ENCODE measurements at regions not wholly inside any gene's neighbourhood (a gene's known extent, or its start where the extent isn't known, plus 50 kb on each side); places are given as distances from the start of the nearest gene placed in this dataset.

GRCh38 chr4:32172761-32173160 lies 1452.6 kb downstream of the PCDH7 start:
- Histone ChIP-seq H2AK5ac (ENCODE audit: low read length, severe bottlenecking) (no peak overlapping the region), H3K4me1 (ENCODE audit: control insufficient read depth, insufficient read depth, low read depth, low read length) (no peaks in the 10 kb centered on the region), H4K91ac (ENCODE audit: low read length) (no peak overlapping the region), H3K23ac (ENCODE audit: low read length in 2 of 2) (no peak overlapping the region), H2BK120ac (ENCODE audit: low read depth, low read length) (no peak overlapping the region), H3K4me3 (ENCODE audit: insufficient read depth in 1 of 2, low read depth in 1 of 2, low read length in 2 of 2) (no peak overlapping the region), H2AFZ (ENCODE audit: low read depth, low read length) (no peak overlapping the region), H3K14ac (ENCODE audit: low read length in 2 of 2) (no peak overlapping the region), H2BK12ac (ENCODE audit: low read length in 2 of 2) (no peak overlapping the region), H4K8ac (ENCODE audit: low read length) (no peak overlapping the region), H3K27ac (ENCODE audit: low read length, poor library complexity, severe bottlenecking) (no peak overlapping the region), H3K9ac (ENCODE audit: low read length) (no peak overlapping the region), H3K4ac (ENCODE audit: low read depth in 1 of 2, low read length in 2 of 2) (no peak overlapping the region), H2BK5ac (ENCODE audit: low read depth, low read length, poor library complexity, severe bottlenecking) (no peak overlapping the region), H3K4me2 (ENCODE audit: low read length, poor library complexity, severe bottlenecking) (no peak overlapping the region), H3K9me3 (ENCODE audit: control insufficient read depth, low read length) (peaks cover 4% of the 10 kb centered on the region), H3K27me3 (ENCODE audit: control insufficient read depth in 1 of 2, insufficient read depth in 1 of 2, low read length in 2 of 2) (no peaks in the 10 kb centered on the region), H3K18ac (ENCODE audit: low read depth in 1 of 2, low read length in 2 of 2) (no peak overlapping the region), H3K79me1 (replicated peaks; ENCODE audit: low read length, poor library complexity, severe bottlenecking) (no peaks in the 10 kb centered on the region), H3K36me3 (ENCODE audit: control insufficient read depth in 1 of 2, insufficient read depth in 2 of 2, low read depth in 1 of 2, low read length in 2 of 2) (no peaks in the 10 kb centered on the region), H2BK15ac (ENCODE audit: low read depth, poor library complexity, severe bottlenecking) (no peak overlapping the region)
- DNase-seq, result no peak
- 90% methylated on average over 1 of the region's 1 CpG for WGBS

- Histone ChIP-seq H2BK120ac (ENCODE audit: low read depth, low read length) (no peak overlapping the region), H2BK12ac (ENCODE audit: low read length in 2 of 2) (no peak overlapping the region), H3K4me1 (ENCODE audit: control insufficient read depth, insufficient read depth, low read depth, low read length) (no peaks in the 10 kb centered on the region), H3K27ac (ENCODE audit: low read length, poor library complexity, severe bottlenecking) (no peak overlapping the region), H3K9ac (ENCODE audit: low read length) (no peak overlapping the region), H3K36me3 (ENCODE audit: control insufficient read depth in 1 of 2, insufficient read depth in 2 of 2, low read depth in 1 of 2, low read length in 2 of 2) (no peaks in the 10 kb centered on the region), H2AK5ac (ENCODE audit: low read length, severe bottlenecking) (no peak overlapping the region), H2AFZ (ENCODE audit: low read depth, low read length) (no peak overlapping the region), H3K23ac (ENCODE audit: low read length in 2 of 2) (no peak overlapping the region), H2BK5ac (ENCODE audit: low read depth, low read length, poor library complexity, severe bottlenecking) (no peak overlapping the region), H3K4me2 (ENCODE audit: low read length, poor library complexity, severe bottlenecking) (no peak overlapping the region), H3K27me3 (ENCODE audit: control insufficient read depth in 1 of 2, insufficient read depth in 1 of 2, low read length in 2 of 2) (no peaks in the 10 kb centered on the region), H3K79me1 (replicated peaks; ENCODE audit: low read length, poor library complexity, severe bottlenecking) (no peaks in the 10 kb centered on the region), H3K4ac (ENCODE audit: low read depth in 1 of 2, low read length in 2 of 2) (no peak overlapping the region), H3K9me3 (ENCODE audit: control insufficient read depth, low read length) (peaks cover 6% of the 10 kb centered on the region), H4K8ac (ENCODE audit: low read length) (no peak overlapping the region), H3K14ac (ENCODE audit: low read length in 2 of 2) (no peak overlapping the region), H3K18ac (ENCODE audit: low read depth in 1 of 2, low read length in 2 of 2) (no peak overlapping the region), H2BK15ac (ENCODE audit: low read depth, poor library complexity, severe bottlenecking) (no peak overlapping the region), H3K4me3 (ENCODE audit: insufficient read depth in 1 of 2, low read depth in 1 of 2, low read length in 2 of 2) (no peak overlapping the region), H4K91ac (ENCODE audit: low read length) (no peak overlapping the region)
- DNase-seq, result no peak
Observed at GRCh38 chr4:32180086-32180485, 1459.9 kb downstream of the PCDH7 start.

- Histone ChIP-seq H3K9me3 (ENCODE audit: control insufficient read depth, low read length) (no peaks in the 10 kb centered on the region), H2BK120ac (ENCODE audit: low read depth, low read length) (no peak overlapping the region), H3K79me1 (replicated peaks; ENCODE audit: low read length, poor library complexity, severe bottlenecking) (no peaks in the 10 kb centered on the region), H4K8ac (ENCODE audit: low read length) (no peak overlapping the region), H3K27ac (ENCODE audit: low read length, poor library complexity, severe bottlenecking) (no peak overlapping the region), H2AFZ (ENCODE audit: low read depth, low read length) (no peak overlapping the region), H3K4me1 (ENCODE audit: control insufficient read depth, insufficient read depth, low read depth, low read length) (no peaks in the 10 kb centered on the region), H3K14ac (ENCODE audit: low read length in 2 of 2) (no peak overlapping the region), H3K23ac (ENCODE audit: low read length in 2 of 2) (no peak overlapping the region), H3K4ac (ENCODE audit: low read depth in 1 of 2, low read length in 2 of 2) (no peak overlapping the region), H3K4me3 (ENCODE audit: insufficient read depth in 1 of 2, low read depth in 1 of 2, low read length in 2 of 2) (no peak overlapping the region), H2BK15ac (ENCODE audit: low read depth, poor library complexity, severe bottlenecking) (no peak overlapping the region), H3K4me2 (ENCODE audit: low read length, poor library complexity, severe bottlenecking) (no peak overlapping the region), H3K9ac (ENCODE audit: low read length) (no peak overlapping the region), H2AK5ac (ENCODE audit: low read length, severe bottlenecking) (no peak overlapping the region), H2BK5ac (ENCODE audit: low read depth, low read length, poor library complexity, severe bottlenecking) (no peak overlapping the region), H3K36me3 (ENCODE audit: control insufficient read depth in 1 of 2, insufficient read depth in 2 of 2, low read depth in 1 of 2, low read length in 2 of 2) (no peaks in the 10 kb centered on the region), H4K91ac (ENCODE audit: low read length) (no peak overlapping the region), H3K18ac (ENCODE audit: low read depth in 1 of 2, low read length in 2 of 2) (no peak overlapping the region), H2BK12ac (ENCODE audit: low read length in 2 of 2) (no peak overlapping the region), H3K27me3 (ENCODE audit: control insufficient read depth in 1 of 2, insufficient read depth in 1 of 2, low read length in 2 of 2) (no peaks in the 10 kb centered on the region)
- no peak for DNase-seq
- 89% methylated on average over 2 of the region's 2 CpGs for WGBS
Observed at GRCh38 chr4:32184186-32184585, 1464.0 kb downstream of the PCDH7 start.

GRCh38 chr4:32189130-32189529 lies 1469.0 kb downstream of the PCDH7 start:
- Histone ChIP-seq H3K4me2 (ENCODE audit: low read length, poor library complexity, severe bottlenecking) (no peak overlapping the region), H3K18ac (ENCODE audit: low read depth in 1 of 2, low read length in 2 of 2) (no peak overlapping the region), H3K9me3 (ENCODE audit: control insufficient read depth, low read length) (peaks cover 8% of the 10 kb centered on the region), H3K23ac (ENCODE audit: low read length in 2 of 2) (no peak overlapping the region), H3K79me1 (replicated peaks; ENCODE audit: low read length, poor library complexity, severe bottlenecking) (no peaks in the 10 kb centered on the region), H4K8ac (ENCODE audit: low read length) (no peak overlapping the region), H3K4ac (ENCODE audit: low read depth in 1 of 2, low read length in 2 of 2) (no peak overlapping the region), H3K36me3 (ENCODE audit: control insufficient read depth in 1 of 2, insufficient read depth in 2 of 2, low read depth in 1 of 2, low read length in 2 of 2) (no peaks in the 10 kb centered on the region), H3K27ac (ENCODE audit: low read length, poor library complexity, severe bottlenecking) (no peak overlapping the region), H3K4me1 (ENCODE audit: control insufficient read depth, insufficient read depth, low read depth, low read length) (no peaks in the 10 kb centered on the region), H4K91ac (ENCODE audit: low read length) (no peak overlapping the region), H3K27me3 (ENCODE audit: control insufficient read depth in 1 of 2, insufficient read depth in 1 of 2, low read length in 2 of 2) (no peaks in the 10 kb centered on the region), H2AFZ (ENCODE audit: low read depth, low read length) (no peak overlapping the region), H3K14ac (ENCODE audit: low read length in 2 of 2) (no peak overlapping the region), H3K4me3 (ENCODE audit: insufficient read depth in 1 of 2, low read depth in 1 of 2, low read length in 2 of 2) (no peak overlapping the region), H2BK15ac (ENCODE audit: low read depth, poor library complexity, severe bottlenecking) (no peak overlapping the region), H3K9ac (ENCODE audit: low read length) (no peak overlapping the region), H2AK5ac (ENCODE audit: low read length, severe bottlenecking) (no peak overlapping the region), H2BK5ac (ENCODE audit: low read depth, low read length, poor library complexity, severe bottlenecking) (no peak overlapping the region), H2BK120ac (ENCODE audit: low read depth, low read length) (no peak overlapping the region), H2BK12ac (ENCODE audit: low read length in 2 of 2) (no peak overlapping the region)
- no peak for DNase-seq
- WGBS, result 84% methylated on average over 7 of the region's 10 CpGs
